Activated CD4-positive, alpha-beta T cell treated with anti-CD3 and anti-CD28 coated beads, Interleukin-2, amount 10 ng/mL, durations not matched to agents 24 days and 14 days (primary cell): ENCODE measurements at regions not wholly inside any gene's neighbourhood (a gene's known extent, or its start where the extent isn't known, plus 50 kb on each side); places are given as distances from the start of the nearest gene placed in this dataset.

Source experiments
- DNase-seq: peaks from one replicate; pipeline ENCODE4 v3.0.0; 2022
- H3K27ac Mint-ChIP-seq: one replicate; pipeline ENCODE4 v1.8.0; 2022; ENCODE audit warnings: mild to moderate bottlenecking, mixed read lengths
- H3K27me3 Mint-ChIP-seq: one replicate; pipeline ENCODE4 v1.8.0; 2022; ENCODE audit warnings: mixed read lengths
- H3K36me3 Mint-ChIP-seq: one replicate; pipeline ENCODE4 v1.8.0; 2022; ENCODE audit warnings: low read depth, mild to moderate bottlenecking, mixed read lengths
- H3K4me1 Mint-ChIP-seq: one replicate; pipeline ENCODE4 v1.8.0; 2021; ENCODE audit warnings: mixed read lengths
- H3K4me3 Mint-ChIP-seq: one replicate; pipeline ENCODE4 v1.8.0; 2022; ENCODE audit warnings: mild to moderate bottlenecking, moderate library complexity, mixed read lengths
- H3K9me3 Mint-ChIP-seq: one replicate; pipeline ENCODE4 v1.8.0; 2021; ENCODE audit warnings: mixed read lengths
- intact Hi-C: fragments of 100-400 bp; cut with micrococcal nuclease; formaldehyde crosslinking; loops from one replicate; pipeline ENCODE4 v1.15.1; 2023

- H3K27ac Mint-ChIP-seq, result no peak overlapping the region
- intact Hi-C loops, result no loop called here
- H3K9me3 Mint-ChIP-seq, result no peaks in the 10 kb centered on the region
- no peak for DNase-seq
- no peaks in the 10 kb centered on the region for H3K4me1 Mint-ChIP-seq
- no peak overlapping the region for H3K4me3 Mint-ChIP-seq
- H3K27me3 Mint-ChIP-seq, result peaks cover 5% of the 10 kb centered on the region
- H3K36me3 Mint-ChIP-seq, result no peaks in the 10 kb centered on the region
These were observed 294.6 kb downstream of the LRATD1 start for GRCh38 chr2:14927021-14927564.

GRCh38 chr2:14928056-14928455 is 295.5 kb downstream of the LRATD1 start:
- Mint-ChIP-seq H3K4me1 (no peaks in the 10 kb centered on the region), H3K27me3 (peaks cover 5% of the 10 kb centered on the region), H3K36me3 (no peaks in the 10 kb centered on the region), H3K27ac (no peak overlapping the region), H3K9me3 (no peaks in the 10 kb centered on the region), H3K4me3 (no peak overlapping the region)
- no peak for DNase-seq
- intact Hi-C loops, result no loop called here

GRCh38 chr2:14930441-14930840 is 297.9 kb downstream of the LRATD1 start:
- Mint-ChIP-seq H3K4me1 (no peaks in the 10 kb centered on the region), H3K27ac (no peak overlapping the region), H3K36me3 (no peaks in the 10 kb centered on the region), H3K4me3 (no peak overlapping the region), H3K27me3 (peaks cover 6% of the 10 kb centered on the region), H3K9me3 (no peaks in the 10 kb centered on the region)
- no peak for DNase-seq
- intact Hi-C loops, result no loop called here

- no peaks in the 10 kb centered on the region for H3K36me3 Mint-ChIP-seq
- intact Hi-C loops, result no loop called here
- H3K27me3 Mint-ChIP-seq, result peaks cover 6% of the 10 kb centered on the region
These were observed 299.8 kb downstream of the LRATD1 start for GRCh38 chr2:14932285-14932684.

GRCh38 chr2:14933753-14934152 is 301.2 kb downstream of the LRATD1 start:
- Mint-ChIP-seq H3K4me3 (no peak overlapping the region), H3K27ac (no peak overlapping the region), H3K36me3 (no peaks in the 10 kb centered on the region), H3K27me3 (peaks cover 3% of the 10 kb centered on the region), H3K4me1 (no peaks in the 10 kb centered on the region), H3K9me3 (no peaks in the 10 kb centered on the region)
- DNase-seq, result no peak
- intact Hi-C loops, result no loop called here

More at GRCh38 chr2:14932285-14932684, 299.8 kb downstream of the LRATD1 start:
- no peaks in the 10 kb centered on the region for H3K4me1 Mint-ChIP-seq
- DNase-seq, result no peak
- no peak overlapping the region for H3K4me3 Mint-ChIP-seq
- H3K9me3 Mint-ChIP-seq, result no peaks in the 10 kb centered on the region
- no peak overlapping the region for H3K27ac Mint-ChIP-seq

- no peaks in the 10 kb centered on the region for H3K4me1 Mint-ChIP-seq
- no peak overlapping the region for H3K27ac Mint-ChIP-seq
- H3K9me3 Mint-ChIP-seq, result no peaks in the 10 kb centered on the region
- H3K27me3 Mint-ChIP-seq, result peaks cover 1% of the 10 kb centered on the region
- intact Hi-C loops, result no loop called here
- DNase-seq, result no peak
- no peak overlapping the region for H3K4me3 Mint-ChIP-seq
- H3K36me3 Mint-ChIP-seq, result no peaks in the 10 kb centered on the region
These were observed 303.9 kb downstream of the LRATD1 start for GRCh38 chr2:14936426-14936825.

- no peak overlapping the region for H3K27ac Mint-ChIP-seq
- no peaks in the 10 kb centered on the region for H3K4me1 Mint-ChIP-seq
- no peaks in the 10 kb centered on the region for H3K36me3 Mint-ChIP-seq
- no peak overlapping the region for H3K4me3 Mint-ChIP-seq
- intact Hi-C loops, result no loop called here
- no peak for DNase-seq
- H3K27me3 Mint-ChIP-seq, result peaks cover 1% of the 10 kb centered on the region
- no peaks in the 10 kb centered on the region for H3K9me3 Mint-ChIP-seq
These were observed 304.8 kb downstream of the LRATD1 start for GRCh38 chr2:14937336-14937735.

GRCh38 chr2:14941151-14941631 is 308.7 kb downstream of the LRATD1 start:
- Mint-ChIP-seq H3K27me3 (peaks cover 1% of the 10 kb centered on the region), H3K27ac (no peak overlapping the region), H3K9me3 (no peaks in the 10 kb centered on the region), H3K4me3 (no peak overlapping the region), H3K4me1 (no peaks in the 10 kb centered on the region), H3K36me3 (no peaks in the 10 kb centered on the region)
- intact Hi-C loops, result no loop called here
- DNase-seq, result no peak

- H3K9me3 Mint-ChIP-seq, result no peaks in the 10 kb centered on the region
- DNase-seq, result no peak
- no peaks in the 10 kb centered on the region for H3K4me1 Mint-ChIP-seq
- intact Hi-C loops, result no loop called here
- no peaks in the 10 kb centered on the region for H3K36me3 Mint-ChIP-seq
- no peak overlapping the region for H3K27ac Mint-ChIP-seq
- peaks cover 1% of the 10 kb centered on the region for H3K27me3 Mint-ChIP-seq
- no peak overlapping the region for H3K4me3 Mint-ChIP-seq
These were observed 310.5 kb downstream of the LRATD1 start for GRCh38 chr2:14942987-14943386.

- H3K27me3 Mint-ChIP-seq, result peaks cover 1% of the 10 kb centered on the region
- DNase-seq, result no peak
- H3K4me3 Mint-ChIP-seq, result no peak overlapping the region
- no peaks in the 10 kb centered on the region for H3K4me1 Mint-ChIP-seq
- no peak overlapping the region for H3K27ac Mint-ChIP-seq
- H3K9me3 Mint-ChIP-seq, result no peaks in the 10 kb centered on the region
- H3K36me3 Mint-ChIP-seq, result no peaks in the 10 kb centered on the region
- intact Hi-C loops, result no loop called here
These were observed 312.2 kb downstream of the LRATD1 start for GRCh38 chr2:14944562-14945346.

- Mint-ChIP-seq H3K9me3 (peaks cover 7% of the 10 kb centered on the region), H3K4me1 (no peaks in the 10 kb centered on the region), H3K27me3 (no peaks in the 10 kb centered on the region), H3K27ac (no peak overlapping the region), H3K4me3 (no peak overlapping the region), H3K36me3 (no peaks in the 10 kb centered on the region)
- intact Hi-C loops, result no loop called here
- DNase-seq, result no peak
These were observed 319.2 kb downstream of the LRATD1 start for GRCh38 chr2:14951569-14952285.

GRCh38 chr2:14952400-14952963 is 320.0 kb downstream of the LRATD1 start:
- Mint-ChIP-seq H3K27ac (no peak overlapping the region), H3K4me1 (no peaks in the 10 kb centered on the region), H3K4me3 (no peak overlapping the region), H3K9me3 (peaks cover 8% of the 10 kb centered on the region), H3K36me3 (no peaks in the 10 kb centered on the region), H3K27me3 (no peaks in the 10 kb centered on the region)
- intact Hi-C loops, result no loop called here
- DNase-seq, result no peak

GRCh38 chr2:14960686-14961324 is 328.3 kb downstream of the LRATD1 start:
- H3K27ac Mint-ChIP-seq, result no peak overlapping the region
- intact Hi-C loops, result no loop called here
- H3K4me1 Mint-ChIP-seq, result no peaks in the 10 kb centered on the region
- peaks cover 2% of the 10 kb centered on the region for H3K27me3 Mint-ChIP-seq
- peaks cover 8% of the 10 kb centered on the region for H3K9me3 Mint-ChIP-seq
- H3K4me3 Mint-ChIP-seq, result no peak overlapping the region
- no peaks in the 10 kb centered on the region for H3K36me3 Mint-ChIP-seq
- no peak for DNase-seq

- intact Hi-C loops, result no loop called here
- Mint-ChIP-seq H3K4me3 (no peak overlapping the region), H3K4me1 (no peaks in the 10 kb centered on the region), H3K36me3 (no peaks in the 10 kb centered on the region), H3K9me3 (peaks cover 6% of the 10 kb centered on the region), H3K27ac (no peak overlapping the region), H3K27me3 (peaks cover 2% of the 10 kb centered on the region)
- no peak for DNase-seq
These were observed 335.2 kb downstream of the LRATD1 start for GRCh38 chr2:14967729-14968128.
